ENCODE measurements at regions not wholly inside any gene's neighbourhood (a gene's known extent, or its start where the extent isn't known, plus 50 kb on each side); places are given as distances from the start of the nearest gene placed in this dataset.

DNA sequence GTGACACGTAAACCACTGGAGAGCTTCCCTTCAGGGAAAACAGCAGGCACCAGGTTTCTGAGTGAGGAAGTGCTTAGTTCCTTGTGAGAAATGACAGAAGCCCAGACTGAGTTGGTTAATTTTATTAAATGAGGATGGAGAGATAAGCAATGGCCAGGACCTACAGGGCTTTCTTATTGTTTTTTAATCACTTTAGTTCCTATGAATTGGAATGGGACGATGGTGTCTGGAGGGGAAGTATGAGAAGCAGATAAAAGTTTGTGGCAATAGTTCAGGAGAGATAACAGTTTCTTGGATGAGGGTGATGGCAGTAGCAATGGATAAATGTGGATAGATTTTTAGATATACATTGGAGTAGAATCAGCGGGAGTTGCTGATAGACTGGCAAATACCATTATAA, 86.5 kb upstream of the PTPRR start:
- TF ChIP-seq, protein P1, sequence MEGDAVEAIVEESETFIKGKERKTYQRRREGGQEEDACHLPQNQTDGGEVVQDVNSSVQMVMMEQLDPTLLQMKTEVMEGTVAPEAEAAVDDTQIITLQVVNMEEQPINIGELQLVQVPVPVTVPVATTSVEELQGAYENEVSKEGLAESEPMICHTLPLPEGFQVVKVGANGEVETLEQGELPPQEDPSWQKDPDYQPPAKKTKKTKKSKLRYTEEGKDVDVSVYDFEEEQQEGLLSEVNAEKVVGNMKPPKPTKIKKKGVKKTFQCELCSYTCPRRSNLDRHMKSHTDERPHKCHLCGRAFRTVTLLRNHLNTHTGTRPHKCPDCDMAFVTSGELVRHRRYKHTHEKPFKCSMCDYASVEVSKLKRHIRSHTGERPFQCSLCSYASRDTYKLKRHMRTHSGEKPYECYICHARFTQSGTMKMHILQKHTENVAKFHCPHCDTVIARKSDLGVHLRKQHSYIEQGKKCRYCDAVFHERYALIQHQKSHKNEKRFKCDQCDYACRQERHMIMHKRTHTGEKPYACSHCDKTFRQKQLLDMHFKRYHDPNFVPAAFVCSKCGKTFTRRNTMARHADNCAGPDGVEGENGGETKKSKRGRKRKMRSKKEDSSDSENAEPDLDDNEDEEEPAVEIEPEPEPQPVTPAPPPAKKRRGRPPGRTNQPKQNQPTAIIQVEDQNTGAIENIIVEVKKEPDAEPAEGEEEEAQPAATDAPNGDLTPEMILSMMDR (IDR thresholded peaks at IDR 0.05), result no peak
- TF ChIP-seq POLR2A (IDR thresholded peaks at IDR 0.05), result no peak
